Globus pallidus (tissue), 1 donor: ENCODE measurements at regions not wholly inside any gene's neighbourhood (a gene's known extent, or its start where the extent isn't known, plus 50 kb on each side); places are given as distances from the start of the nearest gene placed in this dataset.
"Not testable (repeated sequence)": the region's sequence is repeated elsewhere in the genome, so short reads cannot be mapped to it uniquely, and the experiment has no call there.

ENCODE experiments used
- DNase-seq: peaks from one replicate; pipeline ENCODE4 v3.0.0-alpha.2; 2015; ENCODE audit warnings: low spot score

GRCh38 chr5:56295311-56295710 is 62.2 kb upstream of the ANKRD55 start:
- DNase-seq = not testable (repeated sequence)

GRCh38 chr5:56294354-56294753 is 61.2 kb upstream of the ANKRD55 start:
- no peak for DNase-seq

- not testable (repeated sequence) for DNase-seq
These were observed 59.7 kb upstream of the ANKRD55 start for GRCh38 chr5:56292874-56293273.

GRCh38 chr5:56291661-56292374 is 58.7 kb upstream of the ANKRD55 start:
- DNase-seq = no peak

- no peak for DNase-seq
These were observed 58.0 kb upstream of the ANKRD55 start for GRCh38 chr5:56291079-56291643.

- DNase-seq = no peak
These were observed 57.4 kb upstream of the ANKRD55 start for GRCh38 chr5:56290378-56291078.

GRCh38 chr5:56289602-56289987 is 56.5 kb upstream of the ANKRD55 start:
- DNase-seq = no peak

GRCh38 chr5:56288873-56289601 is 55.9 kb upstream of the ANKRD55 start:
- no peak for DNase-seq

GRCh38 chr5:56286015-56286884 is 53.1 kb upstream of the ANKRD55 start:
- no peak for DNase-seq

GRCh38 chr5:56282951-56283350 is 49.8 kb upstream of the ANKRD55 start:
- no peak for DNase-seq
